Type B pancreatic cell (in vitro differentiated cells): ENCODE measurements at regions not wholly inside any gene's neighbourhood (a gene's known extent, or its start where the extent isn't known, plus 50 kb on each side); places are given as distances from the start of the nearest gene placed in this dataset.

Experiments
- DNase-seq: peaks from one replicate; pipeline ENCODE4 v3.0.0; 2021; ENCODE audit warnings: mixed read lengths; ENCODE audit not compliant: unreplicated experiment; ENCODE audit errors: extremely low spot score
- H3K27ac Mint-ChIP-seq: 2 replicates; pipeline ENCODE4 v1.8.0; 2021; ENCODE audit warnings: mild to moderate bottlenecking, mixed read lengths
- H3K27me3 Mint-ChIP-seq: 2 replicates; pipeline ENCODE4 v1.8.0; 2021; ENCODE audit warnings: mixed read lengths
- H3K36me3 Mint-ChIP-seq: 2 replicates; pipeline ENCODE4 v1.8.0; 2021; ENCODE audit warnings: mixed read lengths
- H3K4me1 Mint-ChIP-seq: one replicate; pipeline ENCODE4 v1.8.0; 2021; ENCODE audit warnings: mixed read lengths; ENCODE audit not compliant: unreplicated experiment
- H3K4me3 Mint-ChIP-seq: 2 replicates; pipeline ENCODE4 v1.8.0; 2021; ENCODE audit warnings: mild to moderate bottlenecking, mixed read lengths
- H3K9me3 Mint-ChIP-seq: 2 replicates; pipeline ENCODE4 v1.8.0; 2021; ENCODE audit warnings: mixed read lengths
- CTCF ChIP-seq: fragments of 200-600 bp; sonication (generic); conservative IDR thresholded peaks from 2 replicates; pipeline ENCODE4 v1.5.0; 2021; ENCODE audit warnings: antibody characterized with exemption, mild to moderate bottlenecking

- Mint-ChIP-seq H3K4me1 (no peaks in the 10 kb centered on the region), H3K4me3 (no peak overlapping the region), H3K36me3 (no peaks in the 10 kb centered on the region), H3K27ac (no peak overlapping the region), H3K9me3 (no peaks in the 10 kb centered on the region), H3K27me3 (peaks cover 24% of the 10 kb centered on the region)
- no peak for DNase-seq
- no peak for TF ChIP-seq CTCF
Measured at GRCh38 chr20:55273149-55273548, 732.2 kb downstream of the CBLN4 start.

- no peak for TF ChIP-seq CTCF
- H3K9me3 Mint-ChIP-seq = no peaks in the 10 kb centered on the region
- no peak overlapping the region for H3K27ac Mint-ChIP-seq
- H3K27me3 Mint-ChIP-seq = peaks cover 25% of the 10 kb centered on the region
- no peak overlapping the region for H3K4me3 Mint-ChIP-seq
- no peaks in the 10 kb centered on the region for H3K4me1 Mint-ChIP-seq
- no peak for DNase-seq
- H3K36me3 Mint-ChIP-seq = no peaks in the 10 kb centered on the region
Measured at GRCh38 chr20:55271371-55271770, 733.9 kb downstream of the CBLN4 start.

- H3K27ac Mint-ChIP-seq = no peak overlapping the region
- no peaks in the 10 kb centered on the region for H3K36me3 Mint-ChIP-seq
- peaks cover 2% of the 10 kb centered on the region for H3K4me1 Mint-ChIP-seq
- peaks cover 26% of the 10 kb centered on the region for H3K27me3 Mint-ChIP-seq
- TF ChIP-seq CTCF = no peak
- H3K4me3 Mint-ChIP-seq = no peak overlapping the region
- no peak for DNase-seq
- H3K9me3 Mint-ChIP-seq = no peaks in the 10 kb centered on the region
Measured at GRCh38 chr20:55269913-55270312, 735.4 kb downstream of the CBLN4 start.

- Mint-ChIP-seq H3K4me1 (peaks cover 5% of the 10 kb centered on the region), H3K4me3 (no peak overlapping the region), H3K36me3 (no peaks in the 10 kb centered on the region), H3K9me3 (no peaks in the 10 kb centered on the region), H3K27me3 (peaks cover 27% of the 10 kb centered on the region), H3K27ac (no peak overlapping the region)
- no peak for TF ChIP-seq CTCF
- DNase-seq = no peak
Measured at GRCh38 chr20:55266361-55266760, 739.0 kb downstream of the CBLN4 start.

GRCh38 chr20:55264703-55265239 lies 740.5 kb downstream of the CBLN4 start:
- no peaks in the 10 kb centered on the region for H3K9me3 Mint-ChIP-seq

More at GRCh38 chr20:55264703-55265239, 740.5 kb downstream of the CBLN4 start:
- Mint-ChIP-seq H3K4me1 (peaks cover 5% of the 10 kb centered on the region), H3K4me3 (no peak overlapping the region), H3K36me3 (no peaks in the 10 kb centered on the region), H3K27ac (no peak overlapping the region), H3K27me3 (peaks cover 22% of the 10 kb centered on the region)
- no peak for TF ChIP-seq CTCF
- DNase-seq = no peak
